Smooth muscle cell (in vitro differentiated cells): ENCODE measurements at regions not wholly inside any gene's neighbourhood (a gene's known extent, or its start where the extent isn't known, plus 50 kb on each side); places are given as distances from the start of the nearest gene placed in this dataset.

Experiments
- DNase-seq: peaks from one replicate; lab custom pipeline; 2025; ENCODE audit not compliant: unreplicated experiment; lab: John Stamatoyannopoulos, UW
- H2AFZ ChIP-seq: fragments of 200-600 bp; sonication (generic); 2 replicates; pipeline ENCODE4 v1.6.0; 2016; ENCODE audit warnings: antibody characterized with exemption, low read depth, mild to moderate bottlenecking
- H3F3A ChIP-seq: fragments of 200-600 bp; sonication (generic); 2 replicates; pipeline ENCODE4 v1.6.0; 2017; ENCODE audit warnings: antibody characterized with exemption, low read depth
- H3K27ac ChIP-seq: fragments of 200-600 bp; sonication (generic); 2 replicates; pipeline ENCODE4 v1.5.1; 2016; ENCODE audit warnings: low read depth, mild to moderate bottlenecking
- H3K27me3 ChIP-seq: fragments of 200-600 bp; sonication (generic); 2 replicates; pipeline ENCODE4 v1.6.1; 2016; ENCODE audit warnings: low read depth, mild to moderate bottlenecking
- H3K36me3 ChIP-seq: fragments of 200-600 bp; sonication (generic); 2 replicates; pipeline ENCODE4 v1.5.1; 2016; ENCODE audit warnings: low read depth
- H3K4me1 ChIP-seq: fragments of 200-600 bp; sonication (generic); 2 replicates; pipeline ENCODE4 v1.5.1; 2016; ENCODE audit warnings: low read depth
- H3K4me2 ChIP-seq: fragments of 200-600 bp; sonication (generic); 2 replicates; pipeline ENCODE4 v1.6.0; 2016; ENCODE audit warnings: mild to moderate bottlenecking
- H3K4me3 ChIP-seq: fragments of 200-600 bp; sonication (generic); 2 replicates; pipeline ENCODE4 v1.5.1; 2016; ENCODE audit warnings: mild to moderate bottlenecking
- H3K79me2 ChIP-seq: fragments of 200-600 bp; sonication (generic); 2 replicates; pipeline ENCODE4 v1.6.0; 2016; ENCODE audit warnings: low read depth, mild to moderate bottlenecking
- H3K9ac ChIP-seq: fragments of 200-600 bp; sonication (generic); 2 replicates; pipeline ENCODE4 v1.6.0; 2016; ENCODE audit warnings: low read depth
- H3K9me3 ChIP-seq: fragments of 200-600 bp; sonication (generic); replicated peaks from 2 replicates; pipeline ENCODE4 v1.5.1; 2016; ENCODE audit warnings: low read depth
- H4K20me1 ChIP-seq: fragments of 200-600 bp; sonication (generic); 2 replicates; pipeline ENCODE4 v1.6.0; 2016; ENCODE audit warnings: low read depth
- WGBS: methylation state at CpG from one replicate; pipeline ENCODE4 v1.1.7; 2016; ENCODE audit warnings: low lambda C conversion rate; 5-methylcytosine and 5-hydroxymethylcytosine counted together
- TF ChIP-seq, protein P1 (sequence below): fragments of 200-600 bp; sonication (generic); IDR thresholded peaks from 2 replicates; pipeline ENCODE4 v1.5.1; 2017; ENCODE audit warnings: borderline replicate concordance, mild to moderate bottlenecking, antibody characterized with exemption; ENCODE audit not compliant: insufficient read depth, poor library complexity, severe bottlenecking

DNA sequence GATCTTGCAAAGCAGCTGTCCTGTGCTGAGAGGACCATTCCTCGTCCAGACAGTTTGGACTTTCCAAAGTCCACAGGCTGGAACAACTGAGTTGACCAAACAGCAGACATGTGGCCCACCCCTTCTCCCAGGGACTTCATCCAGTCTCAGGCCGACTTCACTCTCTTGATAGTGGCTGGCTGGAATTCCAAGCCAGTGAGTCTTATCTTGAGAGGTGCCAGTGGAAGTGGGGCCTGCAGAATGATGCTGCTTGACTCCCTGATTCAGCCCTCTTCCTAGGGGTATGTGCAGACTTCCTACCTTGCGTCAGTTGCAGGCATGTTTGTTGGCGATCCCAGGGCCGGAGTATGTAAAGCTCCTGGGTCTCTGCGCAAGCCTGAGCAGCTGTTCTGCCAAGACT is 131.4 kb upstream of the TSLP start:
- TF ChIP-seq, protein P1, sequence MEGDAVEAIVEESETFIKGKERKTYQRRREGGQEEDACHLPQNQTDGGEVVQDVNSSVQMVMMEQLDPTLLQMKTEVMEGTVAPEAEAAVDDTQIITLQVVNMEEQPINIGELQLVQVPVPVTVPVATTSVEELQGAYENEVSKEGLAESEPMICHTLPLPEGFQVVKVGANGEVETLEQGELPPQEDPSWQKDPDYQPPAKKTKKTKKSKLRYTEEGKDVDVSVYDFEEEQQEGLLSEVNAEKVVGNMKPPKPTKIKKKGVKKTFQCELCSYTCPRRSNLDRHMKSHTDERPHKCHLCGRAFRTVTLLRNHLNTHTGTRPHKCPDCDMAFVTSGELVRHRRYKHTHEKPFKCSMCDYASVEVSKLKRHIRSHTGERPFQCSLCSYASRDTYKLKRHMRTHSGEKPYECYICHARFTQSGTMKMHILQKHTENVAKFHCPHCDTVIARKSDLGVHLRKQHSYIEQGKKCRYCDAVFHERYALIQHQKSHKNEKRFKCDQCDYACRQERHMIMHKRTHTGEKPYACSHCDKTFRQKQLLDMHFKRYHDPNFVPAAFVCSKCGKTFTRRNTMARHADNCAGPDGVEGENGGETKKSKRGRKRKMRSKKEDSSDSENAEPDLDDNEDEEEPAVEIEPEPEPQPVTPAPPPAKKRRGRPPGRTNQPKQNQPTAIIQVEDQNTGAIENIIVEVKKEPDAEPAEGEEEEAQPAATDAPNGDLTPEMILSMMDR, result no peak
- Histone ChIP-seq H3F3A (no peaks in the 10 kb centered on the region), H3K9me3 (no peaks in the 10 kb centered on the region), H3K9ac (no peak overlapping the region), H4K20me1 (no peaks in the 10 kb centered on the region), H3K27ac (no peak overlapping the region), H3K79me2 (no peaks in the 10 kb centered on the region), H2AFZ (no peak overlapping the region), H3K36me3 (no peaks in the 10 kb centered on the region), H3K27me3 (no peaks in the 10 kb centered on the region), H3K4me2 (no peak overlapping the region), H3K4me3 (no peak overlapping the region), H3K4me1 (no peaks in the 10 kb centered on the region)
- no peak for DNase-seq
- WGBS, result 83% methylated on average over 6 of the region's 6 CpGs

DNA sequence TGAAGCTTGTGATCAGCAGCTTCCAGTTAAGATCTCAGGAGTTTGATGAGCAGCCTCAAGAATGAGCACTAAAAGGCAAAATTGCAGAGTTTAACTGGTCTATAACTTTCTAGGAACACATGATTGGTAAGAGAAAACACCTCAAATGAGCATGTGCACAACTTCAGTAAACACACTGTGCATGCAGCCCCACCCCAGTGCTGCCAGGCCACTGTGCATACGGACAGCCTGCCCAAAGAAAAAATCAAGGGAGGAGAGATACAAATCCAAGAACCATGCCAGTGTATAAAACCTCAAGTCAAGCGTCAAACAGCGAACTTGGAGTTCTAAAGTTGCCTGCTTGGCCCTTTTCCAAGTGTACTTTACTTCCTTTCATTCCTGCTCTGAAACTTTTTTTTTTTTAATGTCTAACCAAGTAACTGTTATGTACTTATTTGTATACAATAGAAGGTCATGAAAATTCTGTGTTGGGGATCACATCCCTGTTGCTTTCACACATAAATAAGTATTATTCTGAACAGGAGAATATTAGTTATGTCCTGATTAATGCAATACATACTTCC is 125.6 kb upstream of the TSLP start:
- 83% methylated on average over 3 of the region's 3 CpGs for WGBS
- no peaks in the 10 kb centered on the region for H3F3A ChIP-seq
- no peak overlapping the region for H3K4me2 ChIP-seq
- H3K27ac ChIP-seq, result no peak overlapping the region
- no peaks in the 10 kb centered on the region for H4K20me1 ChIP-seq
- H3K79me2 ChIP-seq, result no peaks in the 10 kb centered on the region
- no peak overlapping the region for H3K4me3 ChIP-seq
- no peaks in the 10 kb centered on the region for H3K4me1 ChIP-seq
- H3K36me3 ChIP-seq, result no peaks in the 10 kb centered on the region
- TF ChIP-seq, protein P1, result no peak
- no peak overlapping the region for H3K9ac ChIP-seq
- H3K9me3 ChIP-seq, result no peaks in the 10 kb centered on the region
- no peak for DNase-seq
- no peak overlapping the region for H2AFZ ChIP-seq
- no peaks in the 10 kb centered on the region for H3K27me3 ChIP-seq

DNA sequence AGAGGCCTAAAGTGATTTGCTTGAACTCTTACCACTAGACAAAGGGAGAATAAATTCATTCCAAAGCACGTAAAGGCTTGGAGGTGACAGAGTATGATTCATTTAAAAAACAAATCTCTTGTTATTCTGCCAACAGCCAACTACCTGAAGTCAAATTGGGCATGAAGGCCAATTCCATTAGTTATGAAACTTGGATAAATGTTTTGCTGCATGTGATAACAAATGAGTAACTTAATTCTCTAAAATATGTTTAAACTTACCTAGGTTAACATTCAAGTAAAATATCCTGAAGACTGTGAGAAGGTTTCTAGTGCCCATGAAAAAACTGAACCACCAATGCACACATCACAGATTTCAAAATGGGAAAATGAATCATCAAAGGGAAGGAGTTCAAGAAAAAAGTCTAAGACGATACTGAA is 120.1 kb upstream of the TSLP start:
- Histone ChIP-seq H3K79me2 (no peaks in the 10 kb centered on the region), H3K4me3 (no peak overlapping the region), H3K27me3 (no peaks in the 10 kb centered on the region), H2AFZ (no peak overlapping the region), H3F3A (no peaks in the 10 kb centered on the region), H4K20me1 (no peaks in the 10 kb centered on the region), H3K4me2 (no peak overlapping the region), H3K9ac (no peak overlapping the region), H3K27ac (no peak overlapping the region), H3K9me3 (no peaks in the 10 kb centered on the region), H3K36me3 (no peaks in the 10 kb centered on the region), H3K4me1 (no peaks in the 10 kb centered on the region)
- WGBS, result 90% methylated on average over 2 of the region's 2 CpGs
- TF ChIP-seq, protein P1, result no peak
- no peak for DNase-seq

GRCh38 chr5:110956280-110956912 is 115.1 kb upstream of the TSLP start:
- no peak for DNase-seq
- no peak overlapping the region for H3K4me2 ChIP-seq
- no peak overlapping the region for H3K27ac ChIP-seq
- H3K4me1 ChIP-seq, result no peaks in the 10 kb centered on the region
- H3K36me3 ChIP-seq, result no peaks in the 10 kb centered on the region
- H3F3A ChIP-seq, result no peaks in the 10 kb centered on the region
- TF ChIP-seq, protein P1, result no peak
- no peaks in the 10 kb centered on the region for H3K9me3 ChIP-seq
- no peak overlapping the region for H3K9ac ChIP-seq
- no peak overlapping the region for H2AFZ ChIP-seq
- WGBS, result 89% methylated on average over 20 of the region's 20 CpGs
- H3K79me2 ChIP-seq, result no peaks in the 10 kb centered on the region
- H3K27me3 ChIP-seq, result no peaks in the 10 kb centered on the region
- no peaks in the 10 kb centered on the region for H4K20me1 ChIP-seq
- no peak overlapping the region for H3K4me3 ChIP-seq
